G401 (cell line): ENCODE measurements at regions not wholly inside any gene's neighbourhood (a gene's known extent, or its start where the extent isn't known, plus 50 kb on each side); places are given as distances from the start of the nearest gene placed in this dataset.

Experiments
- DNase-seq: peaks from one replicate; pipeline ENCODE4 v3.0.0-alpha.2; 2015; ENCODE audit warnings: low spot score
- in situ Hi-C: cut with HindIII; loops from 2 replicates; pipeline ENCODE4 v1.10.0; 2016; ENCODE audit warnings: low sequenced_read_pairs, mixed read lengths

DNA sequence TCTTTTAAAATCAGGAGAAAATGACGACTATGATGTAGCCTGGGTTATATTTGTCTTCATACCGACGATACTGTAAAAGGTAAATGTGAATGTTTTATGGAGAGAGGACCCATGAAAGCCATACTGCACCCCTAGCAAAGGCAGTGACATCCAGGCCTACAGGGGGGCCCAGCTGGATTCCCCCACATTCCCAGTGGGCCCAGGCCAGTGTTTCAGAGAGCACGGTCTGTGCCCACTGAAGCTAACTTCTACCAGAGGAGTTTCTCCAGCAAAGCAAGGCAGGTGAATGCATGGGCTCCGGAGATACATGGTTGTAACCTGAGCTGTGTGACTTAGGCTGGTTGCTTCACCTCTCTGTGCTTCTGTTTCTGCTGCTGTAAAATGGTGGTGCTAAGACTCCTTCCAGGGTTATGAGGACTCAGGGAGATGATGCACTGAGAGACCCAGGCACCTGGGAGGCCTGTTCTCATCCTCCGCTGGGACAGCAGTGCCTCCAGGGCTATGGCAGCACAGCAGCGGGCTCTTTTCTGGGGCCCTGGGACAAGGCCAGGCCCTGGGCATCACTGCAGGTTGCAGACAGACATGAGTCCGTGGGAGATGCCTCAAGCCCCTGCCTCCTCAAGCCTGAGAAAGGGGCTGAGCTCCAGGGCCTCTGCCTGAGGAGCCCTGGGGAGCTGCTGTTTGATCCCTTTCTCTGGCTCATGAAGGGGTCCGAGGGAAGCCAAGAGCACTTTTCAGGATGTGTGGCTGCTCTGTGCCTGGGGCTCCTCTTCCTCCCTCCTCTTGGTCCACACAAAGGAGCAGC lies 73.7 kb downstream of the SERPINA3 start:
- in situ Hi-C loops: no loop called here
- no peak for DNase-seq

DNA sequence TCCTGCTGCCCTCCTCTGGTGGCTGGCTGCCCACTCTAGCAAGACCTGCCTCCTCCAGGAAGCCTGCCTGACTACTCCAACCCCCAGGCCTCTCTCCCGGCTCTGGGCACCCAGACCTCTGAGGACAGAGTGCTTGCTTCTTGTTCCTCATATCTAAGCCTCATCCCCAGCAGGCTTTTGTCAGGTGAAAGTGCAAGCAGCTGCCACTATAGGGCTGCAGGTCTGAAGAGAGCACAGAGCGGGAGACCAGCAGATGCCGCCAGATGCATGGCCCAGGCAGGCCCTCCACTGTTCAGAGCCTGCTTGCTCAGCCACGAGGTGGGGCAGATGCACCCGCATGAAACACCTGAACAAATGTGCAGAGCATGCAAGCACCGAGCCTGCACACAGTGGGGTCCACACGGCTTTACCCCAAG lies 73.0 kb downstream of the SERPINA3 start:
- in situ Hi-C loops: no loop called here
- DNase-seq: no peak

DNA sequence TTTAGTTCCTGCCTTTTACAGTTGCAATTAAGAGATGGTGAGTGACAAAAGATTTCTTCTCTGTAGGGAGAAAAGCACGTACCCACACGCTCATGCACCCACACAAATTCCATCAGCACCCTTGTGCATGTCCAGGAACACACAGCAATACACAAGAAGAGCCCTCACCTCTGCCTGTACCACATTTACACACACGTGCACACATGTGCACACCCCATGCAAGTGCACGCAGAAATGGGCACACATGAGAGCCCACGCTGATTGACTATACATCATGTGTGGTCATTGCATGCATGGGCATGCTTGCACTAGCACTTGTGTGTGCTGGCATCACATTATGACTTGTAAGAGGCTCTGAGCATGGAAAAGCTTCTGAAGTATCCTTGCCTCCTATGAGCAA lies 70.5 kb downstream of the SERPINA3 start:
- DNase-seq: no peak
- in situ Hi-C loops: no loop called here

DNA sequence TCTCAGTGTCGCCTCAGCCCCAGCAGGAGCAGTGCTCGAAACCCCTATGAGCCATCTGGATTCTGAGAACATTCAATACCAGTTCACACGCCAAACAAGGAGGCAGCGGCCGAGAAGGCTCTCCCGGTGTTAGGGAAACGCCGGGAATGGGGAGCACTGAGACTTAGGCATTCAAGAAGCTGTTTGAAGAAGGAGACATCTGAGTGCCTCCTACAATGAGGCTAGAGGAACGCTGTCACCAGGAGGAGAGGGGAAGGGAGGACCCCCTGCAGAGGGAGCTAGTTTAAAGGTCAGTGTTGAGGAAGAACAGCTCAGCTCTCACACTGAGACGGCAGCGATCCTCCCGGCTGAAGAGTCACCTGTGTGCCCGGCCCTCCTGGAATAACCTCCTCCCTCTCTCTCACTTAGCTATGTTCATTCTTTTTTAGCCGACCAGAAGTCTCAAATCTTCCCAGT lies 69.9 kb downstream of the SERPINA3 start:
- no peak for DNase-seq
- in situ Hi-C loops: no loop called here

DNA sequence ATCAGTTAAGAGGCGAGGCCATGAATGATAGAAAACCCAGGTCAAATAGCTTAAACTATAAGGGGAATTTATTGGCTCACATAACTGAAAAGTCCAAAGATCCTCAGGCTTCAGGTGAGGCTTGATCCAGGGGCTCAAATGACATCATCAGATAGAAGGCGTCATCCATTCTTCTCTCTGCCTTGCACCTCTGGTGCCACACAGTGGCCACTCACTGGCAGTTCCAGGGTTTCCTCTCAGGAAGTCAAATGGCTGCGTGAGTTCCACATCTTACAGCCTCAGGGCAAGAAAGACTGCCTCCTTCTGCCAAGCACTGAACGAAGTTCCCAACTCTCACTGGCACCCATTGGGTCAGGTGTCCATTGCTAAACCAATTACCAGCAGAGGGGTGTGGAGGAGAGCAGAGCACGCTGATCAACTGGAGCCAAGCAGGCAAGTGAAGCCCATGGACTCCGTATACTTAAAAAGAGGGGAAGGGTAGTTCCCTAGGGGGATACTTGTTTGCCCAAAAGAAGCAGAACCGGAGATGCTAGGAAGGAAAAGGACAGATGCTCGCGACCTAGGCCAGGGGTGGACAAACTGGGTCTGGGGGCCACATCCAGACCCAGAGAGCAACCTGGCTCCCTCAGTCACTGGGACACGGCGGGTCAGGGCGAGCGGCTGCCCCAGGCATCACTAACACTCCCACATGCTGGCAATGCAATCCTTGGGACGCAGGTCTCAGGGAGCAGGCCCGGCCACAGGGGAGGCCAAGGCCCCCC lies 69.3 kb downstream of the SERPINA3 start:
- DNase-seq: peak; percentile 4
- in situ Hi-C loops: no loop called here

DNA sequence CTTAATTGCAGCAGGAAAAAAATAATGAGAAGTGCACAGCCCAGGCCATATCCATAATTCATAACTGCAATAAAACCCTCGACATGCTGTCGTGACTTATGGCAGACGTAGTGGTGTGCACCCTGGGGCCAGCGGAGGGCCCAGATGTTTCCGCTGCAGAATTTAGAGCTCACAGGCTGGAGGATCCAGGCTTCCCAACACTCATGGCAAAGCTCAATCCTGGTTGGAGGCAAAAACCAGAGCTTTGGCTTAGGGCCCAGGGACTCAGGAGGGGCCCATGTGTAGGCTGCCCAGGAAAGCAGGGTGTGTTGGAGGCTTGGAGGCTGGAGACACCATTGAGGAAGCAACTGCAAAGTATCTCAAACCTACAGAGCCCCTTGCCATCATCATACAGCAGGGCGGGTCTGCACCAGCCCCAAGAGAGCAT lies 68.7 kb downstream of the SERPINA3 start:
- in situ Hi-C loops: no loop called here
- DNase-seq: no peak

DNA sequence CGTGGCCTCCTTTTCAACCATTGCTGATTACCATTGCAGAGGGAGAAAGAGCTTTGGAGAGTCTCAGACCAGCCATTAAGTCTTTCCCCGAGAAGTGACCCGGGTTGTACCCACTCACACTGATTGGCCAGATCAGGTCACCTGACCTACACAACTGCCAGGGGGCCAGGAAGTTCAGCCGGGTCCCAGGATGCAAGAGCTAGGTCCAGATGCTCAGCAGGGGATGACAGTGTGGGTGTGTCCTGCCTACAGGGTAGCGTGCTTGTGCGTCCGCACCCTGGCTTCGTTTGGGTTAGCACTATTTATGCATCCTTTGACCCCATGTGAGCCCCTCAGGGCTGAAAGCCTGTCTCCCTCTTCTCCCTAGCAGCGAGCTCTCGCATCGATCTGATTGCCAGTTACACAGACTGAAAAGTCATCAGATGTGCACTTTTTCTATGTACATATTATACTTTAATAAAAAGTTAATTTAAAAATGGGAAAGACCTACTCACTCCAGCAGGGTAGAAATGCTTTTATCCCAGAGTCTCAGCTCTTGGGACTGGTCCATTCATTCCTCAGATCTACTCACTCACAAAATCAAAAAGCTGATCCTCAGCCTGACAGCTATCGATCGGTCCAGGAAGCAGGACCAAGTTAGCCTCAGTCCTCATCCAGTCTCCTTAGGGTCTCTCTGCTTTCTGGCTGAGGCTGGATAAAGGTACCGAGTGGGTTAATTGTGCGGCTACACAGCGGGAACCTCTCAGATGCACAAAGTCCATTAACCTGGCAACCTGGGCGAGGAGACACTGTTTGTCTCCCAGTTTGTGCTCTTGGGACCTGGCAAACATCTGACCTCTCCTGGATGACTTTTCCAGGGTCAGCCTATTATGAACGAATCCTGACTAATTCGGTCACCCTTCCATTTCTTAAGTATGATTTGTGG lies 68.0 kb downstream of the SERPINA3 start:
- DNase-seq: no peak
- in situ Hi-C loops: no loop called here

DNA sequence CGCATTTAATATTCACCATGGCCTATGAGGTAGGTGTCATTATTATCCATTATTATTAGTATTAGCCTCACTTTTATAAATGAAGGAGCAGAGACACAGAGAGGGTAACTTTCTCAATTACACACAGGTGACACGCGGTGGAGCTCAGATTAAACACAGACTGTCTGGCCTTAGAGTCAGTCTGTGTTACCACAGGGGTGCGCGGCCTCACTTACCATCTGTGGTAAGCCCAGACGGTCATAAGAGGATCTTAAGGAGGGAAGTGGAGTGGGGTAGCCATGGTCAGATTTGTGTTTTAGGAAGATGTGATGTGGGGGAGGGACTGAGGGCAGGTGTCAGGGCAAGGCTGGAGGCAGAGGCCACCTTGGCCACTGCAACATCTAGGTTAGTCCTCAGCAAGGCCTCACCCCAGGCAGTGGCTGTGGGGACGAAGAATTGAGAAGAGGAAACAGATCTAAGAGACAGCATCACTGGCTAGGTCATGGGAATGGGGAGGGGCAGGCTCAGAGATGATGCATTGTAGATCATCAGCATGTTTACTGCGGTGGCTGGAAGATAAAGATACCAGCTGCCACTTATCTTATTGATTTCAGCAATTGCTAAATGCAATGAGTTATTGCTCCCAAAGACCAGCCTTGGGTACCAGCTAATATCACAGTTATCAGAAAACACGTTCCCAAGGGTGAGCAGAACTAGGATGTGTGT lies 67.1 kb downstream of the SERPINA3 start:
- DNase-seq: no peak
- in situ Hi-C loops: no loop called here

DNA sequence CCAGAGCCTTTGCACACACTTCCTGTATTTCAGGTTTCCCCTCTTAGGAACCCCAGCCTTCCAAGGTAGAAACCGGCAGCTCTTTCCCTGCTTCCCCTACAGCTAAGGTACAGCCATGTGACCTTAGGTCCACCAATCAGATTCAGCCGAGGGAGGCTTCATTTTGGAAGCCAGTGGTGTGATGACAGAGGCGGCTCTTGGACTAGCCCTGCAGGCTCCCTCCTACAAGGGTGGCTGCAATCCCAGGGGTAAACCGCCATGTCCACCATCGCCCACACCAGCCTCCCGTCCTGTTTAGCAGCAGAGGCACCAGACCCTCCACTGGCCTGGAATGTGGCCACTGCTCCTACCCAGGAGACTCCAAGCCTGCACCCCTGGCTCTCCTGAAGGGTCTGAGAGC lies 65.6 kb downstream of the SERPINA3 start:
- no peak for DNase-seq
- in situ Hi-C loops: no loop called here

DNA sequence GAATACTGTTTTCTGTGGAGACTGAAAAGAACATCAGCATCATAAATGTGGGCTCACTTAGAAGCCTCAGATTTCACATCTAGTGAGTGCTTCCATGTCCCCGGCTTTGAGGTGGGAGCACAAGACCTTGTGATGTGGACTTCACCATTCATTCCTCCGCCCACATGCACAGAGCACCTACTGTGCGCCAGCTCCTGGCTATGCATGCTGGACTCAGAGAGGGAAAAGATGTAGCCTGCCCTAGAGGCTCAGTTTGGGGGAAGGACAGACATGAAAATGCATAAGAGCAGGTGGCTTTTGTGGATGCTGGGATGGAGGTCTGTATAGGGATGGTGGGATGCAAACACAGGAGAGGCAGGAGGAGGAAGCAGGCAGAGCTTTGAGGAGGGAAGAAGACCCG lies 65.0 kb downstream of the SERPINA3 start:
- DNase-seq: no peak
- in situ Hi-C loops: no loop called here

DNA sequence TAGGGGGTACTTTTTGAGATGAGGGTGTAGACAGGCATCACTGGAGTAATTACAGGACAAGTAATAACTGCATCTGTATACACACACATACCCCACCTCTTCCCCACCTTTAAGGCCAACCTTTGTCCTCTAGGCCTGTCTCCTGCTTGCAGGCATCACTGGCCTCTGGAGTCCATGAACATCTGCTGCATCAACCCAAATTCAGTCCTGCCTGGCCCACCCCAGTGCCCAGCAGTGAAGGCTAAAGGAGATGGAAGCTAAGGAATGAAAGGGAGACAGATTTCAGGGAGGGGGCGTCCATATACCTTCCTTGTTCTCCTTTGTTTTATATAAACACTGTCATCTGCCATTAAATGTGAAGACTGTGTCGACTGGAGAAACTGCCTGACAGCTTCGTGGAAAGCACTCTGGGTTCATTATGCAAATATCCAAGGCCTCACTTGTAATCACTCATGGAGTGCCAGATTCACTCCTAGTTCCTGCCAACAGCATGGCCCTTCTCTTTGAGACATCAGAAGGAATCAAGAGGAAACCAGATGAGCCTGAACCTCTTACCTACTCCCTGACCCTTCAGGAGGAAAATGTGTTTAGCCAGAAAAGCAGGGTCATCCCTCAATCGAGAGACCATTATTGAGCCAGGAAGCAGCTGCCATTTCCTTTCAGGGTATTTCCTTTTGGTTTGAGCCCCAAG lies 64.4 kb downstream of the SERPINA3 start:
- DNase-seq: no peak
- in situ Hi-C loops: no loop called here

DNA sequence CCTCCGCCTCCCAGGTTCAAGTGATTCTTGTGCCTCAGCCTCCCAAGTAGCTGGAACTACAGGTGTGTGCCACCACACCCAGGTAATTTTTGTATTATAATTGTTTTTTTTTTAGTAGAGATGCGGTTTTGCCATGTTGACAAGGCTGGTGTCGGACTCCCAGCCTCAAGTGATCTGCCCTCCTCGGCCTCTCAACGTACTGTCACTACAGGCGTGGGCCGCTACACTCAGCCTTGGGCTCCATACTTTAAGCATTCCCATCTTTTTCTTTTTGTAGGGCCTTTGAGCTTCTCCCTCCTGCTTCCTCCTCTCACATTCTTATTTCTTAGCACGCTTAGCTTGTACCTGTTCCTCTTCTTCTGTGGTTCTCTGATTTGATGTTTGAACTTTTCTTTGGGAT lies 62.8 kb downstream of the SERPINA3 start:
- DNase-seq: no peak
- in situ Hi-C loops: no loop called here

DNA sequence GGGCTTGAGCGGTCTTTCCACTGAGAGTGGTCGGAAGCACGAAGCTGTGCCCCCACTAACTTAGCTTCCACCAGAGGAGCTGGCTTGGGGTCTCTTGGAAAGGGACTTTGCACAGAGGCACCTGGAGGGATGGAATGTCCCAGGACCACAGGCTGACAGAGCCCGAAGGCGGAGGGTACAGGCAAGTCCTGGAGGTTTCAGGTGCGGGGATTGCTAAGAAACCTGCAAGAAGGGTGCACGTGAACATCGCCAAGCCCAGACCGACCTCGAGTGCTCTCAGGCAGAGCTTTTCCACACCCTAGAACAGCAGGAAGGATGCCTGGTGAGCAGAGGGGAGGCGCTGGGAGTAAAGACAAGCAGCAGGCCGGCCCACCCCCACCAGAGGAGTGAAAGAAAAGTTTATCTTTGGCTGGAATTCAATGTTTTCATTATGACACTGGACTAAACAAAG lies 61.6 kb downstream of the SERPINA3 start:
- no peak for DNase-seq
- in situ Hi-C loops: no loop called here
